IPS-20b (cell line): ENCODE measurements at regions not wholly inside any gene's neighbourhood (a gene's known extent, or its start where the extent isn't known, plus 50 kb on each side); places are given as distances from the start of the nearest gene placed in this dataset.
"Not testable (repeated sequence)": the region's sequence is repeated elsewhere in the genome, so short reads cannot be mapped to it uniquely, and the experiment has no call there.

Source experiments
- H3K27ac ChIP-seq: one replicate; pipeline ENCODE4 v1.5.1; 2013; ENCODE audit warnings: low read length
- H3K27me3 ChIP-seq: 2 replicates; pipeline ENCODE4 v1.6.1; 2013; ENCODE audit warnings: mild to moderate bottlenecking, low read length, inconsistent platforms; ENCODE audit not compliant: insufficient read depth
- H3K36me3 ChIP-seq: 2 replicates; pipeline ENCODE4 v1.6.1; 2013; ENCODE audit warnings: low read depth, mild to moderate bottlenecking, inconsistent platforms, low read length, moderate library complexity; ENCODE audit not compliant: insufficient read depth
- H3K4me1 ChIP-seq: 2 replicates; pipeline ENCODE4 v1.6.1; 2013; ENCODE audit warnings: mild to moderate bottlenecking, control low read depth, inconsistent platforms, low read length, moderate library complexity; ENCODE audit not compliant: insufficient read depth
- H3K4me3 ChIP-seq: 2 replicates; pipeline ENCODE4 v1.5.1; 2013; ENCODE audit warnings: mild to moderate bottlenecking, low read length, inconsistent platforms
- H3K9ac ChIP-seq: 2 replicates; pipeline ENCODE4 v1.6.1; 2013; ENCODE audit warnings: low read depth, mild to moderate bottlenecking, inconsistent platforms, low read length, moderate library complexity
- H3K9me3 ChIP-seq: 2 replicates; pipeline ENCODE4 v1.6.1; 2013; ENCODE audit warnings: mild to moderate bottlenecking, low read depth, low read length, inconsistent platforms; ENCODE audit not compliant: insufficient read depth

- Histone ChIP-seq H3K36me3 (no peaks in the 10 kb centered on the region), H3K4me3 (no peak overlapping the region), H3K27ac (no peak overlapping the region), H3K4me1 (no peaks in the 10 kb centered on the region), H3K9me3 (peaks cover 17% of the 10 kb centered on the region), H3K27me3 (no peaks in the 10 kb centered on the region), H3K9ac (no peak overlapping the region)
These were observed 225.0 kb downstream of the LRIG3 start for GRCh38 chr12:58695263-58695662.

DNA sequence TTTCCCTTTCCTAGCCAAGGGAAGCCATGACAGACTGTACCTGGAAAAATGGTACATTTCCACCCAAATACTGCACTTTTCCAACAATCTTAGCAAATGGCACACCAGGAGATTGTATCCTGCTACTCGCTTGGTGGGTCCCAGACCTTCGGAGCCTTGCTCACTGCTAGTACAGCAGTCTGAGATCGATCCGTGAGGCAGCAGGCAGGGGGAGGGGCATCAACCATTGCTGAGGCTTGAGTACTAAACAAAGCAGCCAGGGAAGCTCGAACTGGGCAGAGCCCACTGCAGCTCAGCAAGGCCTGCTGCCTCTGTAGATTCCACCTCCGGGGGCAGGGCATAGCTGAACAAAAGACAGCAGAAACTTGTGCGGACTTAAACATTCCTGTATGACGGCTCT lies 218.8 kb downstream of the LRIG3 start:
- H3K4me1 ChIP-seq: no peaks in the 10 kb centered on the region
- no peaks in the 10 kb centered on the region for H3K36me3 ChIP-seq
- H3K9me3 ChIP-seq: peaks cover under 1% of the 10 kb centered on the region; the same call in 1 of the 2 replicates
- no peak overlapping the region for H3K9ac ChIP-seq
- no peak overlapping the region for H3K4me3 ChIP-seq
- H3K27ac ChIP-seq: no peak overlapping the region
- no peaks in the 10 kb centered on the region for H3K27me3 ChIP-seq

GRCh38 chr12:58703866-58704265 lies 216.4 kb downstream of the LRIG3 start:
- H3K9me3 ChIP-seq: no peaks in the 10 kb centered on the region
- no peak overlapping the region for H3K4me3 ChIP-seq
- H3K9ac ChIP-seq: no peak overlapping the region
- H3K27ac ChIP-seq: no peak overlapping the region
- no peaks in the 10 kb centered on the region for H3K27me3 ChIP-seq
- no peaks in the 10 kb centered on the region for H3K4me1 ChIP-seq
- no peaks in the 10 kb centered on the region for H3K36me3 ChIP-seq

GRCh38 chr12:58704770-58705169 lies 215.5 kb downstream of the LRIG3 start:
- H3K9me3 ChIP-seq, H3K27me3 ChIP-seq, H3K4me3 ChIP-seq, H3K9ac ChIP-seq, H3K36me3 ChIP-seq, H3K4me1 ChIP-seq, H3K27ac ChIP-seq: not testable (repeated sequence)

- Histone ChIP-seq H3K36me3 (no peaks in the 10 kb centered on the region), H3K4me3 (no peak overlapping the region), H3K27ac (no peak overlapping the region), H3K9ac (no peak overlapping the region), H3K4me1 (peaks cover 7% of the 10 kb centered on the region; the same call in 1 of the 2 replicates), H3K27me3 (no peaks in the 10 kb centered on the region), H3K9me3 (peaks cover 22% of the 10 kb centered on the region)
These were observed 209.4 kb downstream of the LRIG3 start for GRCh38 chr12:58710901-58711300.

- H3K9me3 ChIP-seq: peaks cover 22% of the 10 kb centered on the region
- H3K36me3 ChIP-seq: no peaks in the 10 kb centered on the region
- no peak overlapping the region for H3K9ac ChIP-seq
- H3K4me1 ChIP-seq: peaks cover 7% of the 10 kb centered on the region; the same call in 1 of the 2 replicates
- no peak overlapping the region for H3K27ac ChIP-seq
- H3K27me3 ChIP-seq: no peaks in the 10 kb centered on the region
- no peak overlapping the region for H3K4me3 ChIP-seq
These were observed 208.3 kb downstream of the LRIG3 start for GRCh38 chr12:58711974-58712373.

GRCh38 chr12:58712976-58713375 lies 207.3 kb downstream of the LRIG3 start:
- H3K27ac ChIP-seq: no peak overlapping the region
- no peak overlapping the region for H3K9ac ChIP-seq
- H3K4me1 ChIP-seq: peaks cover 7% of the 10 kb centered on the region; the same call in 1 of the 2 replicates

DNA sequence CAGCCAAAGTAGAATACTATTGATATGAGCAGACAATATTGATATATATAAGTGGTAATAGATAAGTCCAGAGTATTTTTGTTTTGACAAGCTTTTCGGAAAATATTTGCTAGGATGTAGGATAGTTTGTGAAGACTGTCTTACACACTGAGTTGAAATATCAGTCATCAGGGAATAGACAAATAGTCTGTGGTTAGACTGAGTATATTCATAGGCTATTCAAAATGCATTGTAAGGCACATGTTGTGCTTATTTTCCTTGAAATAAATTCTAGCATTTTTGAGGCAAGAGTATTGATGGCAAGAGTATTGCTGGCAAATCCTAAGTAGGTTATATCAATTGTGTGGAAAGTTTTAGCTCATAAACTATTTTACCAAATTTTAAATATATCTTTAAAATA lies 201.1 kb downstream of the LRIG3 start:
- Histone ChIP-seq H3K27me3 (no peaks in the 10 kb centered on the region), H3K4me3 (no peak overlapping the region), H3K9ac (no peak overlapping the region), H3K9me3 (peaks cover 5% of the 10 kb centered on the region; the same call in 1 of the 2 replicates), H3K27ac (no peak overlapping the region), H3K36me3 (no peaks in the 10 kb centered on the region), H3K4me1 (0 out of 2 replicates have a peak, but pooled peaks cover 4% of the 10 kb centered on the region)

More at GRCh38 chr12:58712976-58713375, 207.3 kb downstream of the LRIG3 start:
- Histone ChIP-seq H3K9me3 (peaks cover 22% of the 10 kb centered on the region), H3K4me3 (no peak overlapping the region), H3K36me3 (no peaks in the 10 kb centered on the region), H3K27me3 (no peaks in the 10 kb centered on the region)

GRCh38 chr12:58720421-58720820 lies 199.9 kb downstream of the LRIG3 start:
- Histone ChIP-seq H3K9ac (no peak overlapping the region), H3K4me3 (no peak overlapping the region), H3K27me3 (no peaks in the 10 kb centered on the region), H3K36me3 (no peaks in the 10 kb centered on the region), H3K27ac (no peak overlapping the region), H3K4me1 (0 out of 2 replicates have a peak, but pooled peaks cover 4% of the 10 kb centered on the region), H3K9me3 (no peaks in the 10 kb centered on the region)

- no peak overlapping the region for H3K9ac ChIP-seq
- H3K4me3 ChIP-seq: no peak overlapping the region
- H3K4me1 ChIP-seq: 0 out of 2 replicates have a peak, but pooled peaks cover 4% of the 10 kb centered on the region
- no peaks in the 10 kb centered on the region for H3K27me3 ChIP-seq
- no peaks in the 10 kb centered on the region for H3K9me3 ChIP-seq
- H3K36me3 ChIP-seq: no peaks in the 10 kb centered on the region
- no peak overlapping the region for H3K27ac ChIP-seq
These were observed 194.8 kb downstream of the LRIG3 start for GRCh38 chr12:58725400-58726105.

DNA sequence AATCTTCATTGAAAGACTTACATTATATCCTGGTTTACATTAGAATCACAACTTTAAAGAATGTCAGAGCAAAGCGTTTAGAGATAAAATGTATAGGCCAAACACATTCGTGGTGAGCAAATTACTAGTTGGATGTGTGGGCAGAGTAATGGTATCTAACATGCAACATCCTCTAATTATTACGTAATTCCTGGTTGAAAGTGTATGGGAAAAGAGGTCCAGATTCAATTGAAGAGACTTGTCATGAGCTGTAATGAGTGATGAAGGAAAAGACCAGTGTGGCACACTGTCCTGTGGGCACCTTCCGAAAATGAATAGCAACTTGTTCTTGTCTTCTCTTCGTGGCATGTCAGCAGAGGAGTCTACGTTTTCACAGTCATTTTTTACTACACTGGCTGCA lies 192.8 kb downstream of the LRIG3 start:
- no peaks in the 10 kb centered on the region for H3K36me3 ChIP-seq
- no peaks in the 10 kb centered on the region for H3K9me3 ChIP-seq
- H3K27ac ChIP-seq: no peak overlapping the region
- H3K27me3 ChIP-seq: no peaks in the 10 kb centered on the region
- H3K9ac ChIP-seq: no peak overlapping the region
- no peak overlapping the region for H3K4me3 ChIP-seq
- H3K4me1 ChIP-seq: 0 out of 2 replicates have a peak, but pooled peaks cover 4% of the 10 kb centered on the region

- no peak overlapping the region for H3K9ac ChIP-seq
These were observed 191.9 kb downstream of the LRIG3 start for GRCh38 chr12:58728397-58728796.

More at GRCh38 chr12:58728397-58728796, 191.9 kb downstream of the LRIG3 start:
- no peak overlapping the region for H3K4me3 ChIP-seq
- H3K4me1 ChIP-seq: no peaks in the 10 kb centered on the region
- H3K27me3 ChIP-seq: no peaks in the 10 kb centered on the region
- H3K9me3 ChIP-seq: no peaks in the 10 kb centered on the region
- H3K36me3 ChIP-seq: no peaks in the 10 kb centered on the region
- H3K27ac ChIP-seq: no peak overlapping the region
